Neural cell (in vitro differentiated cells): ENCODE measurements at regions not wholly inside any gene's neighbourhood (a gene's known extent, or its start where the extent isn't known, plus 50 kb on each side); places are given as distances from the start of the nearest gene placed in this dataset.
"Not testable (repeated sequence)": the region's sequence is repeated elsewhere in the genome, so short reads cannot be mapped to it uniquely, and the experiment has no call there.

Experiments
- EP300 ChIP-seq: fragments of 450-650 bp; conservative IDR thresholded peaks from 2 replicates; pipeline ENCODE4 v1.6.1; 2014; ENCODE audit warnings: antibody characterized with exemption, mild to moderate bottlenecking, moderate library complexity; ENCODE audit not compliant: poor library complexity, severe bottlenecking
- EZH2 ChIP-seq: fragments of 200-600, 300-800 bp; shearing (Covaris generic), sonication (generic); IDR thresholded peaks from 2 replicates; pipeline ENCODE4 v1.6.1; 2014; ENCODE audit warnings: antibody characterized with exemption, low read length, borderline replicate concordance, mild to moderate bottlenecking; ENCODE audit not compliant: insufficient read depth, poor library complexity, severe bottlenecking
- MXI1 ChIP-seq: fragments of 450-650 bp; conservative IDR thresholded peaks from 2 replicates; pipeline ENCODE4 v1.6.1; 2014; ENCODE audit warnings: antibody characterized with exemption, mild to moderate bottlenecking; ENCODE audit not compliant: poor library complexity, severe bottlenecking
- POLR2AphosphoS5 ChIP-seq: IDR thresholded peaks from 2 replicates; pipeline ENCODE4 v1.6.1; 2012
- SMC3 ChIP-seq: fragments of 450-650 bp; conservative IDR thresholded peaks from 2 replicates; pipeline ENCODE4 v1.6.1; 2014; ENCODE audit warnings: antibody characterized with exemption, mild to moderate bottlenecking, moderate library complexity; ENCODE audit not compliant: poor library complexity
- TAF1 ChIP-seq: IDR thresholded peaks from 2 replicates; pipeline ENCODE4 v1.6.1; 2012; ENCODE audit warnings: low read depth
- TF ChIP-seq, protein P1 (sequence below): fragments of 450-650 bp; IDR thresholded peaks from 2 replicates; pipeline ENCODE4 v1.5.1; 2014; ENCODE audit warnings: antibody characterized with exemption, mild to moderate bottlenecking, moderate library complexity; ENCODE audit not compliant: poor library complexity, severe bottlenecking
- TF ChIP-seq, protein P2 (sequence below): IDR thresholded peaks from 2 replicates; pipeline ENCODE4 v1.6.1; 2012; ENCODE audit warnings: borderline replicate concordance

DNA sequence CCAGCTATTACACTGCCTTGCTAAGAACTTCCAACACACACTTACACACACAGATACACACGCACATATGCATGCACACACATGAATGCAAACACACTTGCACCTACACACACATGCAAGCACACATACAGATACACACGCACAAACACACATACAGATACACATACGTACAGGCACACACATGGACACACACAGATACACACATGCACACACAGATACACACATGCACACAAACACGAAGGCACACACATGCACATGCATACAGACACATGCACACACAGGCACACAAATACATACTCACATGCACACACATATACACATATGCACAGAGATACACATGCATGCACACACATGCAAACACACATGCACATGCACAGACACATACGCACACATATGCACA is 284.3 kb upstream of the FRG2C start:
- not testable (repeated sequence) for TF ChIP-seq EP300, POLR2AphosphoS5, EZH2, SMC3, TAF1, MXI1
- TF ChIP-seq, protein P1, sequence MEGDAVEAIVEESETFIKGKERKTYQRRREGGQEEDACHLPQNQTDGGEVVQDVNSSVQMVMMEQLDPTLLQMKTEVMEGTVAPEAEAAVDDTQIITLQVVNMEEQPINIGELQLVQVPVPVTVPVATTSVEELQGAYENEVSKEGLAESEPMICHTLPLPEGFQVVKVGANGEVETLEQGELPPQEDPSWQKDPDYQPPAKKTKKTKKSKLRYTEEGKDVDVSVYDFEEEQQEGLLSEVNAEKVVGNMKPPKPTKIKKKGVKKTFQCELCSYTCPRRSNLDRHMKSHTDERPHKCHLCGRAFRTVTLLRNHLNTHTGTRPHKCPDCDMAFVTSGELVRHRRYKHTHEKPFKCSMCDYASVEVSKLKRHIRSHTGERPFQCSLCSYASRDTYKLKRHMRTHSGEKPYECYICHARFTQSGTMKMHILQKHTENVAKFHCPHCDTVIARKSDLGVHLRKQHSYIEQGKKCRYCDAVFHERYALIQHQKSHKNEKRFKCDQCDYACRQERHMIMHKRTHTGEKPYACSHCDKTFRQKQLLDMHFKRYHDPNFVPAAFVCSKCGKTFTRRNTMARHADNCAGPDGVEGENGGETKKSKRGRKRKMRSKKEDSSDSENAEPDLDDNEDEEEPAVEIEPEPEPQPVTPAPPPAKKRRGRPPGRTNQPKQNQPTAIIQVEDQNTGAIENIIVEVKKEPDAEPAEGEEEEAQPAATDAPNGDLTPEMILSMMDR = not testable (repeated sequence)
- TF ChIP-seq, protein P2, sequence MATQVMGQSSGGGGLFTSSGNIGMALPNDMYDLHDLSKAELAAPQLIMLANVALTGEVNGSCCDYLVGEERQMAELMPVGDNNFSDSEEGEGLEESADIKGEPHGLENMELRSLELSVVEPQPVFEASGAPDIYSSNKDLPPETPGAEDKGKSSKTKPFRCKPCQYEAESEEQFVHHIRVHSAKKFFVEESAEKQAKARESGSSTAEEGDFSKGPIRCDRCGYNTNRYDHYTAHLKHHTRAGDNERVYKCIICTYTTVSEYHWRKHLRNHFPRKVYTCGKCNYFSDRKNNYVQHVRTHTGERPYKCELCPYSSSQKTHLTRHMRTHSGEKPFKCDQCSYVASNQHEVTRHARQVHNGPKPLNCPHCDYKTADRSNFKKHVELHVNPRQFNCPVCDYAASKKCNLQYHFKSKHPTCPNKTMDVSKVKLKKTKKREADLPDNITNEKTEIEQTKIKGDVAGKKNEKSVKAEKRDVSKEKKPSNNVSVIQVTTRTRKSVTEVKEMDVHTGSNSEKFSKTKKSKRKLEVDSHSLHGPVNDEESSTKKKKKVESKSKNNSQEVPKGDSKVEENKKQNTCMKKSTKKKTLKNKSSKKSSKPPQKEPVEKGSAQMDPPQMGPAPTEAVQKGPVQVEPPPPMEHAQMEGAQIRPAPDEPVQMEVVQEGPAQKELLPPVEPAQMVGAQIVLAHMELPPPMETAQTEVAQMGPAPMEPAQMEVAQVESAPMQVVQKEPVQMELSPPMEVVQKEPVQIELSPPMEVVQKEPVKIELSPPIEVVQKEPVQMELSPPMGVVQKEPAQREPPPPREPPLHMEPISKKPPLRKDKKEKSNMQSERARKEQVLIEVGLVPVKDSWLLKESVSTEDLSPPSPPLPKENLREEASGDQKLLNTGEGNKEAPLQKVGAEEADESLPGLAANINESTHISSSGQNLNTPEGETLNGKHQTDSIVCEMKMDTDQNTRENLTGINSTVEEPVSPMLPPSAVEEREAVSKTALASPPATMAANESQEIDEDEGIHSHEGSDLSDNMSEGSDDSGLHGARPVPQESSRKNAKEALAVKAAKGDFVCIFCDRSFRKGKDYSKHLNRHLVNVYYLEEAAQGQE = not testable (repeated sequence)
